NCI-H1694 (cell line): ENCODE measurements at regions not wholly inside any gene's neighbourhood (a gene's known extent, or its start where the extent isn't known, plus 50 kb on each side); places are given as distances from the start of the nearest gene placed in this dataset.
"Not testable (repeated sequence)": the region's sequence is repeated elsewhere in the genome, so short reads cannot be mapped to it uniquely, and the experiment has no call there.

ENCODE experiments used
- DNase-seq: peaks from one replicate; lab custom pipeline; 2025; lab: John Stamatoyannopoulos, UW

DNA sequence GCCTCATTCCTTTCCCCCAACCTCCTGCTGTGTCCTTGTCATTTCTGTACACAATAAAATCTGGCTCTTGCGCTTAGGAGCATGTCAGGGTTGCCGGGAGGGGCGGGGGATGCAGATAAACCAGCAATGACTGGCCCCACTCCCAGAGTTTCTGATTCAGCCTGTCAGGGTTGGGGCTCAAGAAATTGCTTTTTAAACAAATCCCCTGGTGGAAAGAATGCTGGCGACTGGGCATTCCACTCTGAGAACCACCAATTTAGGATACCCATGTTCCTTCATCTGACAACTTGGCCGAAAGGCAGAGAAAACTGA lies 376.4 kb downstream of the TCERG1L start:
- no peak for DNase-seq

- no peak for DNase-seq
These were observed 375.5 kb downstream of the TCERG1L start for GRCh38 chr10:130935897-130936550.

GRCh38 chr10:130936851-130937250 lies 374.7 kb downstream of the TCERG1L start:
- DNase-seq = no peak

DNA sequence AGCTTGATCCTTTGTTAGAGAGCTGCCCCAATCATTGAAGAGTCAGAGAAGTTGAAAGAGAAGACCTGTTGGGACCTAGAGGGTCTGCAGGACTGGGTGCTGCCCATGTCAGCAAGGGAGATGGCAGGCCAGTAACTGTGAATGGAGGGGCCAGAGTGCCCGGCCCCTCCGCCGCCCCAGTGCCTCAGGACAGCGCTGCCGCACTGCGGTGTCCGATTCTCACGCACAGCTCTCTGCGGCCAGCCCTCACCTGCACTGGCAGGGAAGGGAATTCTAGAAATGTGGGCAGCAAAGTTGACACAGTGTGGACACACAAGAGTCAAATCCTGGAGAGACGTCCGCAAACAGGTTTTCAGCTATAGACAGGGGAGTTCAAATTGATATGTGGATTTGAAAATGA lies 373.5 kb downstream of the TCERG1L start:
- no peak for DNase-seq

DNA sequence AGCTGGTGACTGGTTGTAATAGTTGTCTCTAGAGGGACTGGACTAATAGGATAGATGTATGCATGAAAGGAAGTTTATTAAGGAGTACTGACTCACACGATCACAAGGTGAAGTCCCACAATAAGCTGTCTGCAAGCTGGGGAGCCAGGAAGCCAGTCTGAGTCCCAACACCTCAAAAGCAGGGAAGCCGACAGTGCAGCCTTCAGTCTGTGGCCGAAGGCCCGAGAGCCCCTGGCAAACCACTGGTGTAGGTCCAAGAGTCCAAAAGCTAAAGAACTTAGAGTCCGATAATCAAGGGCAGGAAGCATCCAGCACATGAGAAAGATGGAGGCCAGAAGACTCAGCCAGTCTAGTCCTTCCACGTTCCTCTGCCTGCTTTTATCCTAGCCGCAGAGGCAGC lies 372.6 kb downstream of the TCERG1L start:
- not testable (repeated sequence) for DNase-seq

DNA sequence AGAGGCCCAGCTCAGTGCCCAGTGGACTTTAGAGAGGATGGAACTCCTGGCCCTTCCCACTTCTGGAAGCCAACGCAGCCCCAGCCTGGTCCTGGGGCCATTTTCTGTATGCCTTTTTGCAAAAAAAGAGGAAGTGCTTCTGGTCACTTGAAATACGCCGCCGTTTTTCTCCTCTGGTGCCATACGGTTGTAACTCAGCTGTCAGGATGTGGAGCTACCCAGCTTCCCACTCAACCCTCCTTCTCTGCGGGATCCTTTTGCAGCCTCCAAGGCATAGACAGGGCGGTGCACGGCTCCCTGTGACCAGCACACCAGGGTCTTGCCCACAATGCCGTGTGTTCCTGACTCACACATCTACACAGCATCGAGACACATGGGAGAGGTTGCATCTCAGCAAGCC lies 369.6 kb downstream of the TCERG1L start:
- DNase-seq = no peak

DNA sequence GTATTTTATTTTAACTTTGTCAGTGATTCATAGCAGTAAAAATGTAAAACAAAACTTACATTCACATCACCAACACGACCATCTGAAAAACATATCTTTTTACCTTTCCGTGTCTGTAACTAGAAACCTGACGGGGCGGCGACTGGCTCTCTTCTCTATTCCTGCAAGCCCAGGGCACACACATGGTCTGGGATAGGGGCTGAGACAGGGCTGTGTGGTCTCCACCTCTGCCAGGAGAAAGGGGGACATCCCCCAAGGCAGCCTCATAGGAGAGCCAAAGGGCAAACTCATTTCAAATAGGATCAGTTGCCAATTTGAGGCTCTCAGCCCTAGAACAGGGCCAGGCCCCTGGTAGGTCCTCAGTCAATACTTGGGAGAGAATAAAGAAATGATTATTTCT lies 359.4 kb downstream of the TCERG1L start:
- DNase-seq = no peak

GRCh38 chr10:130954326-130954905 lies 357.1 kb downstream of the TCERG1L start:
- no peak for DNase-seq

- DNase-seq = no peak
These were observed 355.3 kb downstream of the TCERG1L start for GRCh38 chr10:130956251-130956650.

DNA sequence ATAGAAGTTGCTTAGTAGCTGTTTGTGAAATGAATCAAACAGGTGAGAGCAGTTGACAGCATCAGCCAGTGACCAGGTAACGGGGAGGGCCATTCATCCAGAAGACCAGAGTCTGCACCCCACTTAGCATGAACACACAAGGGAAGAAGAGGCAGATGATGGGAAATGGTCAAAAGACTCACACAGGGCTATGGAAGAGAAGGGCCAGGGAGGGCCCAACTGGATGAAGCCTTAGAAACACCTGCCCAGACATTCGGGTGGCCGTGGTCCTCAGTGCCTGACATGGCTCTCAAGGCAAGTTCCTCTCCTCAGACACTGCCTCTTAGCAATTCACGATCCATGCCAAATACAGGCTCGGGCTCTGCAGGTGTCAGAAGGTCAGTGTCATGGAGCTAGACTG lies 354.1 kb downstream of the TCERG1L start:
- DNase-seq = no peak

- no peak for DNase-seq
These were observed 353.5 kb downstream of the TCERG1L start for GRCh38 chr10:130958003-130958402.

DNA sequence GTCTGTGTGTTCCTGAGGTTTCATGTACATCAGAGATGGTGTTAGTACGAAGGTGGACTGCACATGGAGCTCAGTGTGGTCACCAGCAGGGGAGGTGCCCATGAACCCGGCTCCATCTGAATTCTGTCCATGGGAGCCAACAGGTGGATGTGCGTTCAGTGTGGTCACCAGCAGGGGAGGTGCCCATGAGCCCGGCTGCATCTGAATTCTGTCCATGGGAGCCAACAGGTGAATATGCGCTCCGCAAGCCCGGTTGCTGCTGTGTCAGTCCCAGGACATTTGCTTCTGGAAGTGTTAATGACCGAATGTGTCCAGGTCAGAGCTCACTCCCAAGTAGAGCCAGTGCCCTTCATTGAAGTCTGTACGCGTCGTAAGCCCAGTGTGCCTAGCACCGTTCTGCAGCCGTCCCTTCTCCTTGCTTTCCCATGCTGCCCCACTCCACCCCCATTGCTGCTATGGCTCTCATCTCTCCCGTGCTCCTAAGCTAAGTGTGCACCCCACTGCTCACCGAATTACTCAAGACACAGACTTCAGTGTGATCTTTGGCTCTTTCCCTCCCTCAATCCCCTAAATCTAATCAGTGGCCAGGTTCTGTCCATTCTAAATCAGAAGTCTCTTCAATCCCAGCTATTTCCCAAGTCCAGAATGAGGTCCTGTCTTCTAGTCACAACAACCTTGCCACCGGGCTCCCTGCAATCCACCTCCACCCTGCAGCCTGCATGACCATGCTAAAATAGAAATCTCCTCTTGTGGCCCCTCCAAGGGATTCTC lies 352.4 kb downstream of the TCERG1L start:
- no peak for DNase-seq

- DNase-seq = no peak
These were observed 351.7 kb downstream of the TCERG1L start for GRCh38 chr10:130959752-130960195.

DNA sequence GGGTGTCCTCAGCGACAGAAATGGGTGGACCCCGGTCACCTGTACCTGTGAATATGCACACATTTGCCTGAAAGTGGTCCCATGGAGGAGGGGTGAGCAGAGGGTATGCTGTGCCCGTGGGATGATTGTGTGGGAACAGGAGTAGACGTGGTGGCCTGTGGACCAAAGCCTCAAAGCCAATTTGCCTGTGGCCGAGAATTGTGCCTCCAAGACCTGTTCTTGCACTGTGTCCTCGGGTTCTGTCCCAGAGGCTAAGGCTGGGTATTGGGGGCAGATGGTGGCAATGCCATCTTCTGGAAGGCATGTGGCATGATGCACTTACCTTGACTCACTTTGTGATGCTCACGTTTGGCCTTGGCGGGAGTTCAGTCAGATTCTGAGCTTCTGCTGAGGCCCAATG lies 351.0 kb downstream of the TCERG1L start:
- DNase-seq = no peak

DNA sequence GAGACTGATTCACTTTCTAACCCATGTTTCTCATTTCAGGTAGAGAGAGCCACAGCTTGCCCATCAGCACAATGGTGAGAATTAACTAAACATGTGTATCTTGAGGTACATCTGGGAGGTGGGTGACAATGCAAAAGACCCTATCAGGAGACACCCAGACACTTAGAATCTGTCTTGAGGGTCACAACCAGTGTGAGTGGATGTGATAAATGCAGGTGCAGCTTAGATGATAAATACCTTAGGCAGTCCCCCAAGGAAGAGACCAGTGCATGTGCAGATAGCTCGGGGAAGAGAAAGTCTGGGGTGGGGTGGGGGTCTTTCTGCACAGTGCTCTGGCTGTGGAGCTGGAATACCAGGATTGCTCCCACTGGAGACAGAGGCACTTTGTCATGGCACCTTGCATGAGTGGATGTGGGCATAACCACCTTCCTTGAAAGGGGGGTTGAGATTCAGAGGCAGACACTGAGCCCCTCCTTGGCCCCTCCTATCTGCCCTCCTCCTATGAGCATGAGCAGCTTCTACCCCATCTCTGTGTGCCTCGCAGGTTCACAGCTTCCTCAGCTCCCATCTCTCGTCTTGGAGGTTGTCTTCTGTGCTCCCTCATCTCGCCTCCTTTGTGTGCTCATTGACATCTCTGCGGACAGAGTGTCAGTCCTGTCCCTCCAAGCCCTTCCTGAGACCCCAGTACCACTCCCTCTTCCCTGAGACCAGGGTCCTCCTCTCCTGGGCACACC lies 349.8 kb downstream of the TCERG1L start:
- DNase-seq = no peak

DNA sequence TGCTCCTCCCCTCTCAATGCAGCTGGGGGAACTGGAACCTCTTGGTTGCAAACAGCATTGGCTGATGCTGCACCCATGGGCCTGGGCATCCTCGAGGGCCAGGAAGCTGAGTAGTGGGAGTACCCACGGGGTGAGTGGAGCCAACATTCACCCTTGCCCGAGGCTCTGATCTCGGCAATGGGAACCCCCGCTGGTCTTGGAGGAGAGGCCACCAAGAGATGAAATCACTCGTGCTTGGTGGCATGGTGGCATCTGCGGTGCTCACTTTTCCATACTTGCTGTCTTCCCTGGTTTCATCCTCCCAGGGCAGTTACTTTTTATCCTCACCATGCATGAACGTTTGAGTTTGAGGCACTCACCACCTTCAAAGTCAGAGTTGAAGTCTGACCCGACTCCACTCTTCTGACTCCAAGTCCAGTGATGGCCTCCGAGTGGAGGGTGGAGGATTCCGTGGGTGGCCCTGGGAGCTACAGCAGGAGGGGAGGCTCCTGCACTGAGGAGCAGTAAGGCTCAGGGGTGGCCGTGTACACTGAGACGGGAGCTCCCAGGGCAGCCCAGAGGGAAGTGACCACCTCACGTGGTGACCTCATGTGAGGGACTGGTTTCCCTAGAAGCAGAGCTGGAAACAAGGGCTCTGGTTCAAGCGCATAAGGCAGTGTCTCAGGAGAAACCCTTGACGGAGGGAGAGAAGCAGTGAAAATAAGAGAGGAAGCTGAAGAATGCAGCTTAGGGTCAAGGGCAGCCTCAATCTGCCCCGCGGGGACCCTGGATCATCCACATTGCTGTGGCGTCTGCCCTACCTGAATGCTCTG lies 349.1 kb downstream of the TCERG1L start:
- DNase-seq = no peak

- no peak for DNase-seq
These were observed 348.5 kb downstream of the TCERG1L start for GRCh38 chr10:130963052-130963393.

DNA sequence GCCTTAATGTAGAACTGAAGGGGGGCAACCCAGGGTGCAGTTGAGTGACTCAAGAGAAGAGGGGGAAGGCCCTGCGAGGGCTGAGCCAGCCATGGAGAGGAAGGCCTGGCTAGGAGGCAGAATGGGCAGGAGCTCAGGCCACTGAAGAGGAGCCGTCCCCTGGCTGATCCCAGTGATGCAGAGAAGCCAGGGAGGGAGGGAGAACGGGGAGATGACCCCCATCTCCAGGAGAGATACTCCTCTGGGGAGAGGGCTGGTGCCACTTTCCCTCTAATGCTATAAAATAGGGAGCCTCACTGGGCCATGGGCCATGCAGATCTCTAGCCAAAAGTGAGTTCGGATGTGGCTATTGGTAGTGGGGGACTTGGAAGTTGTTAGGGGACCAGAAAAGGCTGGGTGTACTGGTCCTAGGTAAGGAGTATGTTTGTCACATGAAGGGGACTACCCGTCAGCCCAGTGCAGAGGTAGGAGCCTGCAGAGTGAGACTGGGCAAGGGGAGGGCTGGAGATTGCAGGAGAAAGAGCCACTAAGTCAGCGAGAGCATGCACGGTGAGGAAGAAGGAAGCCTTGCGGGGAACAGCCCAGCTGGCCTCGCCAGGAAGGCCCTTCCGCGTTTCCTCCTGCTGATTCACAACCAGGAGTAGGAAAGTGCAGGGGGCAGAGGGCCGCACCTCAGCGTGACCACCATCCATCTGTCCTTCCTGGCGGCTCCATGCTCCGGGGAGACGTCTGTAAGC lies 347.6 kb downstream of the TCERG1L start:
- no peak for DNase-seq

DNA sequence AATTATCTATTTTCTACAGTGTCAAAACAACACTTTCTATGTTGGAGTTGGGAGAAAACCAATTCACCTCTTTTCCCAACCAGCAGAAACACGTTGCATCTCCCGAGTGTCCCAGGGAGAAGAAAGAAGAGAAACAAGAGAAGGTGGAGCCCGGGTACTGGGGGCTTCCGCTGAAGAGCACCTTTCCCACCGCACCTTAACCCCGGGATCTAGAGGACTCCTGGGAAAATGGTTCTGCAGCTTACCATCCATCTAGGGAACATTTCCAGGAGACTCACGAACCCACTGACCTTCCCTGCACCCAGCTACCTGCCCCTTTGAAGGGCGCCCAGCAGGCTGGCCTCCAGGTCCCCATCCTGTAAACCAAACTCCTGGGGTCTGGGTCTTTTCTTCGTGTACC lies 346.8 kb downstream of the TCERG1L start:
- DNase-seq = no peak

GRCh38 chr10:130967161-130967560 lies 344.4 kb downstream of the TCERG1L start:
- DNase-seq = no peak

GRCh38 chr10:130967784-130968183 lies 343.7 kb downstream of the TCERG1L start:
- DNase-seq = no peak
